ENCODE measurements at regions not wholly inside any gene's neighbourhood (a gene's known extent, or its start where the extent isn't known, plus 50 kb on each side); places are given as distances from the start of the nearest gene placed in this dataset.
"Not testable (repeated sequence)": the region's sequence is repeated elsewhere in the genome, so short reads cannot be mapped to it uniquely, and the experiment has no call there.

DNA sequence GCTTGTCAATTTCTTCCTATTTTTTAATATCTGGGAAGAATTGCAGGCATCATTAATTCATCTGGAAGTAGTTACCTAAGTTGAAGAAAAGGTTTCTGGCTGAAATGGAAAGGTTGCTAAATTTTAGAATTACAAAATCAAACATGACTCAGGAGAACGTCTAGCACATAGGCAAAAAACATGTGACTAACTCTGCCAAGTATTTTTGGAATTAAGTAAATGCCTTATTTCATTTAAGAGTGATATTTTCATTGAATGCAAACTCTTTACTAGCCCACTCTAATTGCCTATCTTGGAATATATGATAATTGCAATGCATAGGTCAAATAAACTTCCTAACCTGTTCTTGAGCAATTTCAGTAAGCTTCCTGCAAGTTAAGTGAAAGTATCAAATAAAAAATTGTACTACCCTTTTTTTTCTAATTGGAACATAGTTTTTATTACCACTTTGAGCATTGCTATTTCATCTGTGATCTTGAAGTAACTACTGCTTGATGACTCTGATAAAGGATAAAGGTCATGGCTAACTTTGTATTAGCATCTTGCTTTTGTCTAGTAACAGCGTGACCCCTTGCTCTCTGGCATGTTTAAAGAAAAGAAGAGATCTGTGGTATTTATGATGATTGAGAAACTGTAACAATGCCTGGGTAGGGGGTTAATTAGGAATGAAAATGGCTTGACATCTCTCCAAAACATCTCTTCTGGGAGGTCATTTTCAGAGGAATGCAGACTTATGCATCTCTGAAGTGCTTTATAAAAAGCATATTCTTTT is 208.3 kb upstream of the NCAM2 start:
- no peak for DNase-seq (ENCODE audit: extremely low read depth, low read depth)

DNA sequence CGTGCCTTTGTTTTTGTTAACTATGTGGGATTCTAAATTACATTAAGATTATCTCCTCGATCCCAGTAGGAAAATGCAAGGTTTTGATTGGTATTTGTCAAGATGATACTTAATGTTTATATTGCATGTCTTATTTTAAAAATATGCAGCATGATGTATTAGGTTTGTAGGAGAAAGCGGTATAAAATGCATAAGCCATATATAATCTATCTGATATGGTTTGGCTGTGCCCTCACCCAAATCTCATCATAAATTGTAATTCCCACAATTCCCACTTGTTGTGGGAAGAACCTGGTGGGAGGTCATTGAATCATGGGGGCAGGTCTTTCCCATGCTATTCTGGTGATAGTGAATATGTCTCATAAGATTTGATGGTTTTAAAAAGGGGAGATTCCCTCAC is 198.1 kb upstream of the NCAM2 start:
- DNase-seq (ENCODE audit: extremely low read depth, low read depth) = no peak

DNA sequence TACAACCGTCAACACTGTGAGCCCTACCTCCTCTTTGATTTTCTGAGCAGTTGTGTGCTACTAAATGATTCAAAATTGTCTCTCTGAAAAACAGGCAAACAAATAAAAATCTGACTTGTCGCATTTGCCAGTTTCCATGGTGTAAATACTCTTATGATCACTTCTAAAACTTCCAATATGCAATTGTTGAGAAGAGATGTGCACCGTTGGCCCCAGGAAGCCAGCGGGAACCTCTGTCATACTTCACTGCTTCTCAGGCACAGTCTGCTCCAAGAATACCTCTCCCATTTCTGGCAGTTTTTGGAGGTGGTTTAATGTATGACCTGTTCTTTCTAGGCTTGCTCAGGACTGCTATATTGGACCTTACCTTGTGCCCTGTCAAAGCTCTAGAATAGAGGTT is 196.0 kb upstream of the NCAM2 start:
- DNase-seq (ENCODE audit: extremely low read depth, low read depth) = no peak

DNA sequence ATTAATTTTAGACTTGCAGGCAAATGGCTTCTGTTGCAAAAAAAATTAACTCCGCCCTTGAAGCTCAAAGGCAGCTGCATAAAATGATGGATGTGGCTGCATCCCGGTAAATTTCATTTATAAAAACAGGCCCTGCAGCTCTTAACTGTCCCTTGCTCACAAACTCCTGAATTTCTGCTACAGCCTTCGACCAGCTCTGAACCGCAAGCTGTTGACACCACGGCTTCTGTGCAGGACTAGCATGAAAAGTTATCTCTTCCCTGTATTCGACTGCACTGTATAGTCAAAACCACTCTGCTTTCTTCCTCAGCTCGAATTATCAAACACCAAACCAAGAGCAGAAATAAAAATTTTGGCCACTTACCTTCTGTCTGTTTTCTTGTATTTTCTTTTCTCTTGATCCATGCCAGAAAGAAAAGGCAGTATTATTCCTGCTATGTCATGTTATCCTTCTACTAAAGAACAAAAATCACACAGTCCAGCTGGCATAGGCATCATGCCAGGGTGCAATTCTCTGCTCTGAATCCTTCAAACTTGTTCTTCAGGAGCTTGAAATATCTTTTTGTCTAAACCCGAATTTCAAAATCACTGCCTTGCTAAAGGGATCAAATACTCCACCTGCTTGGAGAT is 195.5 kb upstream of the NCAM2 start:
- DNase-seq (ENCODE audit: extremely low read depth, low read depth) = no peak

DNA sequence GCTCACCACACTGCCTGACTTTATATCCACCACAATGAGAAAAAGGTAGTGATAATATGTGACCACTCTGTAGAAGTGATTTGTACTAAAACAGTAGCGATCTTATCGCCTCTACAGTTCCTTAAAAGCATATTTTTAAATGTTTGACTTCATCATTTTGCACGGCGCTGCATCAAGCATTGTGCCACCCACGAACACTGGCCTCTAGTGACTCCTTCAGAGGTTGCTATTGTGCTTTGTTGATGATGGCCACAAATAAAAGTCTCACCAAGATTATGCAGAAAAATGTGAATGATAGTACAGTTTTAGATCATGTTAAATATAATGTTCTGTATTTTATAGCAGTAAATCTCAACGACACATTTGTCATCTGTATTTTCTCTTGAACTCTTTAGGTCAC is 186.5 kb upstream of the NCAM2 start:
- DNase-seq (ENCODE audit: extremely low read depth, low read depth) = no peak

DNA sequence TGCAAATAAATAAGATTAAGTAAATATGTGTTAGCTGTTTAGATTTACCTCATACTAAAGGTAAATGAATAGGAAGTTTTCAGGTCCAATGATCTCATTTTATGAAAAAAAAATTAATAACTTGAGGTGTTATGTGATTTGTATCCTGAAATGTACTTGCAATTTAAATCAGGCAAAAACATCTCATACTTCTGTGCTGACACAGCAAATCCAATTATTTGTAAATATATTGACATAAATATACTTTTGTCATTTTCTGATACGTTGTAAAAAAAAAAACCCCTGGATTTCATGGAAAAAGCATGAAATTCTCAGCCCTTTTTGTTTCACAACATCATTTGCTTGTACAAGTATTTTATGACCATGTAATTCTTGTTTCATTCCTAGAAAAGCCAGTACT is 184.1 kb upstream of the NCAM2 start:
- no peak for DNase-seq (ENCODE audit: extremely low read depth, low read depth)

DNA sequence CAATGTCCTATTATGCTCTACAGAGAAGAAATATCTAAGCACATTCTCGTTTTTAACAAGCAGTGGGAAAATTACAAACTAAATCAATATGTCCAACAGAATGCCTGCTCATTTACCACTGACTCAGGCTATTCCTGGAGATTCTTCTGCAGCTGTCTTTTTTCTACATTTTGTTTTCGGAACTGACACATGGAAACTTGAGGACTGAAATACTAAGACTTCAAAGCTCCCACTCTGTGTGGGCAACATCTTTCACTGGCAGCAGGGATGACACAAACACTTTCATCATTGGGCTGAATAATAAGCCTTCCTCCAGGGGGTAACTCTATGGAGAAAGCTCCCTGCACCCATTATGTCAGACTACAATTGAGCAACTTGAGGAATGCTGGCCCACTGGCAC is 175.5 kb upstream of the NCAM2 start:
- no peak for DNase-seq (ENCODE audit: extremely low read depth, low read depth)

DNA sequence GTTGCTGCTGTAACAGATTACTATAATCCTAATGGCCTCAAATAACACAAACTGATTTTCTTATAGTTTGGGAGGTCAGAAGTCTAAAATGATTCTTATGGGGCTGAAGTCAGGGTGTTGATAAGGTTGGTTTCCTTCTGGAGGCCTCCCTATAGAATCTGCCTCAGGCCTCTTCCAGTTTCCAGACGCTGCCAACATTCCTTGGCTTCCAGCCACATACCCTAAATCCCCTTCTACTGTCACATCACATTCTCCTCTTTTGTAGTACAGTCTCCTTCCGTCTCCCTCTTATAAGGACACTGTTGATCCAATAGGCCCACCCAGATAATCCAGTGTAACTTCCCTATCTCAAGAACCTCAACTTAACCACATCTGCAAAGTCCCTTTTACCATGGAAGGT is 145.3 kb upstream of the NCAM2 start:
- DNase-seq (ENCODE audit: extremely low read depth, low read depth) = no peak

DNA sequence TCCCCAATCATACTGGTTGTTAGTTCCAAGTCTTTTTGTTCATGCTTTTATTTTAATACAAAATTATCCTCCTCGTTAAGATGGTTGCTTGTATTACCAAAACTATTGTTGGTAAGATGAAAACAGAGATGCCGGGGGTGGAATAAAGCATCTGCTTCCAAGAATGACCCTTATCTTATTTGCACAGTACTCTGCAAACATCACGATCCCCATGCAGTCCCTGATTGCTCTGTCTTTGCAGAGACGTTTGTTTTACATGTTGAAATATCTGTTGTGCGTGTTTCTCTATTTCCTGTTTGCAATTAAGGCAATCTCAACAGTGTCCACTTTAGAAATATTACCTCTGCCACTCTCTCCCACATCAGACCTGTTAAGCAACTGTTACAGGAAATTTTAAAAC is 141.3 kb upstream of the NCAM2 start:
- DNase-seq (ENCODE audit: extremely low read depth, low read depth) = no peak

DNA sequence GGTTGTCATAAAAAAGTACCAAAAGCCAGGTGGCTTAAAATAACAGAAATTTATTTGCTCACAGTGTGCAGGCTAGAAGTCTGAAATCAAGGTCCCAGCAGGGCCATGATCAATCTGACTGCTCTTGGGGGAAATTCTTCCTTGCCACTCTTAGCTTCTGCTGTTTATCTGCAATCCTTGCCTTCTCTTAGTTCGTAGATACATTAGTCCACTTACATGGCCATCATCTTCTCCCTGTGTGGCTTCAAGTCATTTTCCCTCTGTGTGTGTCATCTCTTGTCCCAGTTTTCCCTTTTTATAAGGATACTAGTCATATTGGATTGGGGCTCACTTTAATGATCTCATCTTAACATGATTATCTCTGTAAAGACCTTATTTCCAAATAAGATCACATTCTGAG is 124.0 kb upstream of the NCAM2 start:
- DNase-seq (ENCODE audit: extremely low read depth, low read depth) = no peak

DNA sequence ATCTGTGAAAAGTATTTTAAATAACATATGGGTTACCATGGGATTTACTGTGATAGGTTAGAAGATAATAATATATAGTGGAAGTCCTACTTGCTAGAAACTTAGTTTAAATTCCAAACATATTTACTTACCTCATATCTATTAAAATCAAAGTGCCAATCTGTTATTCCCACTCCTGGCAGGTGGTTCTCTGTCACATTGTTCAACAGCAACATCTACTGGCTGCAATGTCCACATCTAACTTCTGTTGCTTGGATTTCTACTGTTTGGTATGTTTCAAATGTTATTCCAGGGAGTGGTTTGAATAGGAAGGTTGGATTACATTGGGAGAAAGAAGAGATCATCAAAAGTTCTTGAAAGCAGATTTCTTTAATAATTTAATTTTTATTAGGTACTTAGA is 122.5 kb upstream of the NCAM2 start:
- no peak for DNase-seq (ENCODE audit: extremely low read depth, low read depth)

DNA sequence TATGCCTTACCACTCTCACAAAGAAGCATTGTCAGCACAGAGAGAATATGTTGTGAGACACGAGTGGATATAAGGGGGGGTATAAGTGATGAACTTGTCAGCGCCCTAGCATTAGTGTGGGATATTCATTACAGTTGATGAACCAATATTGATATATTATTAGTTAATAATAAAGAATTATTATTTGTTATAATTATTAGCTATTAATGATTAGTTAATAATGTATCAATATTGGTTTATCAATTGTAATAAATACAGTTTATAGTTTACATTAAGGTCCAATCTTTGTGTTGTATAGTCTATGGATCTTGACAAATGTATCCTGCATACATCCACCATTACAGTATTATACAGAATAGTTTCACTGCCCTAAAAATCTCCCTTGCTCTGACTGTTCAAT is 120.2 kb upstream of the NCAM2 start:
- DNase-seq (ENCODE audit: extremely low read depth, low read depth) = no peak

DNA sequence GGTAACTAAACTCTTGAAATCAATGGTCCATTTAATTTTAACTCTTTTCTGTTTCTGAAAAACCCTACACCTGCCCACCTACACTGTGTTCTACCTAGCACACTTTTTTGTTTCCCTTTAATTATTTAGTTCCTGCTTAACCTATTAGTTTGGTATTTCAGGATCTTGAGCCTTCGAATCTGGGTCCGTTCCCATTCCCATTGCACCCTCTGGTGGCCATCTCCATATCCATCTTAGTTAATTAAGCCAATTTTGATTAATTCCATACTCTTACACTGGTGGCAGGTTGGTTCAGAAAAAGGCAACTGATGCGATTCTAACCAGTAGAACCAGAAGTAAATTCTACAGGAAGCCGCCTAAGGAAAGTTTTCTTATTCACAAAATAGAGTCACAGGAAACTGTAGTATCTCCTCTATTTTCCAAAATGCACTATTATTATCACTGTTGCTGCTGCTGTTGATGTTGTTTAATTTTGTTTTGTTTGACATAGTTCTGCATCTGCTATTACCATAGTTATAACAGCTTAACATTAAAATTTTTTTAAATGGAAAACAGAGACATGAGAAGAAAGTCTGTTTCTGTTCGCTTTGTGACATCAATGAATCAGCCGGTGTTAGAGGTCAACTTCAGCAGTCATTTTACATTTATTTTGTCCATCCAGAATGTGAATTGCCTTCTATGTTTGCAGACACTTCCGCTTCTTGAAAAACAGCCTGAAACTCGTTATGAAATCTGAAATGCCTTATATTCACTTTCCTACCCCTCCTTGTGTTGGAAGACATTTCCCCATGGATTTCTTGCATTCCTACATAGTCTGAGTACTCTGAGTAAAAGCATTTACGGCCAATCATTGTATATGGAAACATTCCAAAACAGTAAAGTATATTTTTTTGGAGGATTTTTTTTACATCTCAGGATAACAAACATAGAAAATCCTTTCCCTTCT is 115.5 kb upstream of the NCAM2 start:
- peak; percentile 35 for DNase-seq (ENCODE audit: extremely low read depth, low read depth)

DNA sequence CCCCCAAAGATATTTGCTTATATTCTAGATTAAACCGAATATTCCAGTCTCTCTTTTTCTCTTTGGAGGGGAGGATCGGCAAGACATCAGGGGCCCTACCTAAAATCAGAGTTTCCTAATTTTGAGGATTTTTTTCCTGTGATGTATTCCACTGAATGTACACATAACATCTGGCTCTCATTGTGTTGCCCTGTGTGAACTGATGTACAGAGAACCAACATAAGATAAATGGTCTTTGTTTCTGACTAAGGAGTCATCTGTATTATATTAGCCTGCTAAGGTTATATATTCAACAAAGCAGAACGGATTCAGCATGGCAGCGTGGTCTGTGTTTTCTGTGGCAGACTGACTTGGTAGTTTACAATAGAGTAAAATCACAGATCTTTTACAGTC is 114.8 kb upstream of the NCAM2 start:
- no peak for DNase-seq (ENCODE audit: extremely low read depth, low read depth)

DNA sequence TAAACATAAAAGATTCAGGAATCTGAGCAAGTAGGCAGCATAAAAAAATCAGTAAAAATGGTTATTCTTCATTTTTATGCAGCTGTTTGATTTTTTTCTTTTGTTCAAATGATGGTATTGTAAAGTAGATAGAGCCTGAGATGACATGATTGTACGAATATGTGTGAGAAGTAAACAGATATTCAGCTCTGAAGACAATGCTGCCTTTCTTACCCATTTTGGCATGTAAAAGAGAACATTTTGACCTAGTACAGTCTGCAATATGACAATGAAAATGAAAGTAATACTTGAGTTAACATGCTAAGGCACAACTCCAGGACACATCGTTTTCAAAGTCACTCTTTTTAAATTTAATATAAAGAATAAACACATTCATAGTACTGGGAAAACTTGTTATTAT is 95.7 kb upstream of the NCAM2 start:
- DNase-seq (ENCODE audit: extremely low read depth, low read depth) = no peak

DNA sequence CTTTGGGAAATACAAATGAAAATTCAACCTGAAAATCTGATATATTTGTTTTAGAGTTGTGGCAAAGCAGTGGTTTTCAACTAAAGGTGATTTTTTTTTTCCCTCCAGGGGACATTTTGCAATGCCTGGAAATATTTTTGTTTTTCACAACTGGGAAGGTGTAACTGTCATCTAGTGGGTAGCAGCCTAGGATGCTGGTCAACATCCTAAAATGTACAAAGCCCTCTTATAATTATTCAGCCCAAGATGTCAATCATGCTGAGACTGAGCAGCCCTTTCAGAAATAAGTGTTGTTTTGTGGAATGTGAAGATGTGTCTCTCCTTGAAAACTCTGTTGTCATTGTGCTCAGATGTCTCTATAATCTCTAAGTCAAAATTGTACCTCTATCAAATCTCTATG is 95.2 kb upstream of the NCAM2 start:
- no peak for DNase-seq (ENCODE audit: extremely low read depth, low read depth)

DNA sequence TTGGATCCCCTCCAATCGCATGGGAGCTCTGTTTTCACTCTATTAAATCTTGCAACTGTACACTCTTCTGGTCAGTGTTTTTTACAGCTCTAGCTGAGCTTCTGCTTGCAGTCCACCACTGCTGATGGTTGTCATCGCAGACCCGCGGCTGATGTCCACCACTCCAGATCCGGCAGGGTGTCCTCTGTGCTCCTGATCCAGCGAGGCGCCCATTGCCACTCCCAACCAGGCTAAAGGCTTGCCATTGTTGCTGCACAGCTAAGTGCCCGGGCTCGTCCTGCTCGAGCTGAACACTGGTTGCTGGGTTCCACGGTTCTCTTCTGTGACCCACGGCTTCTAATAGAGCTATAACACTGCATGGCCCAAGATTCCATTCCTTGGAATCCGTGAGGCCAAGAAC is 70.7 kb upstream of the NCAM2 start:
- not testable (repeated sequence) for DNase-seq (ENCODE audit: extremely low read depth, low read depth)

DNA sequence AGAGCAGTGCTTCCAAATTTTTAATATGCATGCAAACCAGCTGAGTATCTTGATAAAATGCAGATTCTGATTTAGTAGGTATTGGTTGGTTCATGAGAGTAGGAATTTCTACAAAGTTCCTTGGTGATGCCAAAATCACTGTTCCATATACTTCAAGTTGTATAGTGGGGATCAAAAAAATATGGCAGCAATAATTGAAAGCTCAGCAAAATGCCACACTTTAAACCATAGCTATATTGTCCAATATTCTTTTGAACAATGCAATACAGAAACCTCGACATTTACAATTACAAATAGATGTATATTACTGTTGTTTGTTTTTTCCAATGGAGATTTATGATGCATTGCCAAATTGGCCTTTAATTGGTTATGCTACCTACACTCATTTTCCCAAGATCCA is 55.7 kb upstream of the NCAM2 start:
- DNase-seq (ENCODE audit: extremely low read depth, low read depth) = no peak

DNA sequence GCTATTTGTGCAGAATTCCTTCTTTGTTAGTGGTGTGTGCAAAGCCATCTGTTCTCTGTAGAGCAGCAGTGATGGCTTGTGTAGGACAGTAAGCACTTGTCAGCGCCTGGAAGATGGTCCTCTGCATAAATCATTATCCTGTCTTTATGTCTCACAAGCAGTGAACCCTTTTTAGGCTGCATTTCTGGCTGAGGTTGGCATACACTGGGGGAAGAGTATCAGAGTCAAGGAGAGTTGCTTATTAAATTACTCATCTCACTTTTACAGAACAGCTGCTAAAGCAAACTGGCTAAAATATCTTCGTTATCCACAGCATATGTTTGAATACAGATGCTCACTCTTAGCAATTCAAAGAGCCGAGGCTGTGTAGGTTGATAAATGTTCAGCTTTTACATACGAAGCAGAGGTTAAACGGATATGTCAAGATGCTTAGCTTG is 54.6 kb upstream of the NCAM2 start:
- DNase-seq (ENCODE audit: extremely low read depth, low read depth) = no peak

DNA sequence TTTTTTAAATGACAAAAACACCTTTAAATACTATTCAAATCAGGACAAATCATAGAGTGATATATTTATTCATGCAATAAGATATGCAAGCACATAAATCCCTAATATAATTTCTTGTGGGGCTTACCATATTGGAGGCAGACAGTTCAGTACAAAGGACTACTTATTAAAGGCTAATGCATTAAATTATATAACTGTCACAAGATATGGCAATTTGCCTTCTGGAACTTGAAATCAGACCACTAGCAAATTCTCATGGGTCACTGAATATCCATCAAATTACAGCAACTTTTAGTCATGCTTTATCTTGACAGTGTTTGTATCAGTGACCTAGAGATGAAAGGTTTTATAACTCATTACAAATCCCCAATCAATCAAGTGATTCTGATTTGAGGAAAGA is 54.1 kb upstream of the NCAM2 start:
- DNase-seq (ENCODE audit: extremely low read depth, low read depth) = no peak

DNA sequence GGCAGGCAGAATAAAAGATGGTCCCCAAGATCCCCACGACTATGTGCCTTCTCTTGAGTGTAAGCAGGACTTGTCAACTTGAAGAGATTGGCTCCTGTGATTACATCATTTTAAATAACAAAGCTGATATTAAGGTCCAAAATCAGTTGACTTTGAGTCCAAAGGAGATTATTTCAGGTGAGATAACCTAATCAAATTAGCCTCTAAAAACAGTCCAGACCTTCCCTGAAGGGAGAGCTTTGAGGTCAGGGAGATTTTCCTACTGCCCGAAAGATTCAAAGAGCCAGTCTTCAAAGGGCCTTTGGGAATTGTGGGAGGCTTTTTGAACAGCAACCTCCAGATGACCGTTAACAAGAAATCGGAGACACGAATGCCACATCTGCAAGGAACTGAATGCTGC is 51.5 kb upstream of the NCAM2 start:
- no peak for DNase-seq (ENCODE audit: extremely low read depth, low read depth)

Data from NCI-H460 (cell line).